H1 (cell line): ENCODE measurements at regions not wholly inside any gene's neighbourhood (a gene's known extent, or its start where the extent isn't known, plus 50 kb on each side); places are given as distances from the start of the nearest gene placed in this dataset.

Experiments used
- CTCF ChIA-PET: fragments of 300-600 bp; sonication (Branson Sonifier 250); formaldehyde crosslinking; loops from one replicate; lab custom pipeline; 2021; ENCODE audit not compliant: partially characterized antibody; lab: Charles Lee
- POLR2A ChIA-PET: fragments of 300-600 bp; sonication (Branson Sonifier 250); formaldehyde crosslinking; loops from one replicate; lab custom pipeline; 2021; ENCODE audit warnings: inconsistent platforms; ENCODE audit not compliant: partially characterized antibody; lab: Charles Lee
- DNase-seq, 2 experiments: peaks; one replicate each; pipeline versions ENCODE4 v3.0.0 to v3.0.0-alpha.2; 2010 to 2022; ENCODE audit warnings: low spot score in 2 of 2, low read depth in 1 of 2, mixed read lengths in 1 of 2
- FAIRE-seq: peaks from 2 replicates; lab custom pipeline; 2011; peaks lifted over from hg19 to GRCh38; lab: Jason Lieb, UNC
- H2AFZ ChIP-seq: 2 replicates; pipeline ENCODE4 v1.8.1; 2012; ENCODE audit warnings: low read length, inconsistent platforms
- H2AK5ac ChIP-seq: 2 replicates; pipeline ENCODE4 v1.6.1; 2013; ENCODE audit warnings: low read depth, low read length
- H2BK120ac ChIP-seq: replicated peaks from 2 replicates; pipeline ENCODE3; 2013; ENCODE audit warnings: low read depth, low read length, inconsistent platforms
- H2BK12ac ChIP-seq: 2 replicates; pipeline ENCODE4 v1.6.1; 2013; ENCODE audit warnings: low read depth, low read length
- H2BK15ac ChIP-seq: 2 replicates; pipeline ENCODE4 v1.6.1; 2013; ENCODE audit warnings: low read length
- H2BK20ac ChIP-seq: 2 replicates; pipeline ENCODE4 v1.6.1; 2013; ENCODE audit warnings: low read length
- H2BK5ac ChIP-seq: 2 replicates; pipeline ENCODE4 v1.6.1; 2013; ENCODE audit warnings: low read depth, low read length
- H3K14ac ChIP-seq: 2 replicates; pipeline ENCODE4 v1.6.1; 2013; ENCODE audit warnings: inconsistent platforms; ENCODE audit not compliant: insufficient read length
- H3K18ac ChIP-seq: 2 replicates; pipeline ENCODE4 v1.6.1; 2013; ENCODE audit warnings: low read length; ENCODE audit errors: extremely low read depth
- H3K23ac ChIP-seq: 2 replicates; pipeline ENCODE4 v1.6.1; 2013; ENCODE audit warnings: inconsistent platforms; ENCODE audit not compliant: insufficient read length
- H3K23me2 ChIP-seq: 2 replicates; pipeline ENCODE4 v1.6.1; 2013; ENCODE audit warnings: low read depth, low read length
- H3K27ac ChIP-seq: 2 replicates; pipeline ENCODE4 v1.6.1; 2011; ENCODE audit warnings: low read depth, low read length, inconsistent platforms
- H3K27me3 ChIP-seq, 4 experiments: replicated peaks in 1 of 4; 1 replicate in 1 of 4; 2 replicates in 3 of 4; pipeline versions ENCODE4 v1.6.1 to v1.8.1; 2011 to 2013; ENCODE audit warnings: low read length in 3 of 4, mild to moderate bottlenecking in 3 of 4, inconsistent platforms in 2 of 4, mixed read lengths in 2 of 4, moderate library complexity in 1 of 4; ENCODE audit not compliant: control insufficient read depth in 3 of 4, insufficient read depth in 3 of 4; ENCODE audit errors: extremely low read depth in 1 of 4
- H3K36me3 ChIP-seq, 4 experiments: 2 replicates each; pipeline versions ENCODE4 v1.6.1 to v1.8.1; 2011 to 2013; ENCODE audit warnings: mild to moderate bottlenecking in 4 of 4, low read length in 3 of 4, moderate library complexity in 2 of 4, control low read depth in 1 of 4, inconsistent platforms in 1 of 4; ENCODE audit not compliant: insufficient read depth in 4 of 4, control insufficient read depth in 2 of 4
- H3K4ac ChIP-seq: replicated peaks from 2 replicates; pipeline ENCODE3; 2013; ENCODE audit warnings: low read length, low read depth, mixed read lengths, inconsistent platforms; ENCODE audit not compliant: insufficient read length
- H3K4me1 ChIP-seq, 4 experiments: replicated peaks in 1 of 4; 1 replicate in 1 of 4; 2 replicates in 3 of 4; pipeline versions ENCODE4 v1.6.1 to v1.8.1; 2011 to 2013; ENCODE audit warnings: low read length in 3 of 4, inconsistent platforms in 2 of 4, mixed read lengths in 1 of 4; ENCODE audit not compliant: insufficient read depth in 4 of 4, control insufficient read depth in 3 of 4
- H3K4me2 ChIP-seq, 2 experiments: 2 replicates each; pipeline versions ENCODE4 v1.6.1 to v1.8.1; 2011 to 2013; ENCODE audit warnings: low read depth in 2 of 2, low read length in 2 of 2, control low read depth in 1 of 2, inconsistent platforms in 1 of 2, mild to moderate bottlenecking in 1 of 2; ENCODE audit not compliant: insufficient read depth in 1 of 2
- H3K4me3 ChIP-seq, 4 experiments: fragments of 200-600, 300-600 bp in 1 of 4; sonication (generic), shearing (Covaris generic), sonication (Bioruptor Twin) in 1 of 4; 2 replicates each; pipeline versions ENCODE4 v1.5.1 to v1.8.1; 2011 to 2016; ENCODE audit warnings: low read length in 4 of 4, low read depth in 3 of 4, control low read depth in 2 of 4, inconsistent platforms in 2 of 4, mild to moderate bottlenecking in 2 of 4, mixed read lengths in 1 of 4, moderate library complexity in 1 of 4; ENCODE audit not compliant: insufficient read depth in 2 of 4; ENCODE audit errors: extremely low read depth in 1 of 4
- H3K56ac ChIP-seq: replicated peaks from 2 replicates; pipeline ENCODE3; 2013; ENCODE audit warnings: low read depth, mild to moderate bottlenecking, mixed read lengths, low read length, inconsistent platforms; ENCODE audit not compliant: insufficient read length
- H3K79me1 ChIP-seq: 2 replicates; pipeline ENCODE4 v1.6.1; 2013; ENCODE audit warnings: low read depth, low read length, control low read depth
- H3K79me2 ChIP-seq, 2 experiments: 2 replicates each; pipeline versions ENCODE4 v1.6.1 to v1.8.1; 2012 to 2013; ENCODE audit warnings: low read length in 2 of 2, mild to moderate bottlenecking in 2 of 2, inconsistent platforms in 1 of 2; ENCODE audit not compliant: insufficient read depth in 2 of 2, control insufficient read depth in 1 of 2
- H3K9ac ChIP-seq, 4 experiments: replicated peaks in 1 of 4; 1 replicate in 1 of 4; 2 replicates in 3 of 4; pipeline versions ENCODE4 v1.6.1 to v1.8.1; 2011 to 2013; ENCODE audit warnings: low read depth in 3 of 4, low read length in 3 of 4, control low read depth in 2 of 4, mild to moderate bottlenecking in 2 of 4, moderate library complexity in 2 of 4, inconsistent platforms in 1 of 4; ENCODE audit errors: extremely low read depth in 1 of 4
- H3K9me3 ChIP-seq, 2 experiments: 2 replicates each; pipeline versions ENCODE4 v1.6.1 to v1.8.1; 2012 to 2013; ENCODE audit warnings: mild to moderate bottlenecking in 2 of 2, moderate library complexity in 2 of 2, control low read depth in 1 of 2, inconsistent platforms in 1 of 2, low read depth in 1 of 2, low read length in 1 of 2, mixed read lengths in 1 of 2; ENCODE audit not compliant: insufficient read depth in 2 of 2
- H4K20me1 ChIP-seq, 2 experiments: replicated peaks in 1 of 2; 2 replicates each; pipeline versions ENCODE3 to v1.8.1; 2011 to 2013; ENCODE audit warnings: inconsistent platforms in 2 of 2, low read length in 2 of 2, mild to moderate bottlenecking in 1 of 2; ENCODE audit not compliant: insufficient read depth in 2 of 2, control insufficient read depth in 1 of 2
- H4K5ac ChIP-seq: 2 replicates; pipeline ENCODE4 v1.6.1; 2013; ENCODE audit warnings: low read length, low read depth, mixed read lengths, inconsistent platforms; ENCODE audit not compliant: insufficient read length
- H4K8ac ChIP-seq: 2 replicates; pipeline ENCODE4 v1.8.0; 2013; ENCODE audit warnings: mild to moderate bottlenecking, moderate library complexity, low read length, inconsistent platforms; ENCODE audit not compliant: insufficient read depth; ENCODE audit errors: extremely low read depth
- H4K91ac ChIP-seq: replicated peaks from 2 replicates; pipeline ENCODE3; 2013; ENCODE audit warnings: low read length, mixed read lengths, inconsistent platforms; ENCODE audit not compliant: insufficient read length
- ASH2L ChIP-seq: fragments of 200-600, 300-600 bp; sonication (generic); IDR thresholded peaks from one replicate; pipeline ENCODE4 v1.7.1; 2017; ENCODE audit warnings: low read length
- CBX8 ChIP-seq: fragments of 300-800, 300-1000 bp; sonication (generic); IDR thresholded peaks from 2 replicates; pipeline ENCODE4 v1.7.1; 2016; ENCODE audit warnings: low read depth, low read length, borderline replicate concordance
- EGR1 ChIP-seq: IDR thresholded peaks from 2 replicates; pipeline ENCODE4 v1.6.1; 2011; ENCODE audit warnings: low read depth, low read length, borderline replicate concordance
- FOSL1 ChIP-seq: IDR thresholded peaks from 2 replicates; pipeline ENCODE4 v1.6.1; 2011; ENCODE audit warnings: mild to moderate bottlenecking, low read depth, low read length, moderate library complexity; ENCODE audit not compliant: insufficient read depth
- GABPA ChIP-seq: IDR thresholded peaks from 2 replicates; pipeline ENCODE4 v1.6.1; 2011; ENCODE audit warnings: mild to moderate bottlenecking, low read length, moderate library complexity, borderline replicate concordance; ENCODE audit not compliant: insufficient read depth
- HDAC2 ChIP-seq, 2 experiments: fragments of 300-600 bp in 1 of 2; sonication (generic) in 1 of 2; IDR thresholded peaks; 2 replicates each; pipeline ENCODE4 v1.6.1; 2011 to 2012; ENCODE audit warnings: low read depth in 2 of 2, low read length in 2 of 2, mild to moderate bottlenecking in 2 of 2, moderate library complexity in 2 of 2, borderline replicate concordance in 1 of 2, inconsistent platforms in 1 of 2
- MAX ChIP-seq: IDR thresholded peaks from 2 replicates; pipeline ENCODE4 v1.6.1; 2012; ENCODE audit warnings: inconsistent platforms
- RNF2 ChIP-seq: fragments of 200-900, 300-1000 bp; sonication (generic); IDR thresholded peaks from 2 replicates; pipeline ENCODE4 v1.7.1; 2016; ENCODE audit warnings: borderline replicate concordance, low read depth, mild to moderate bottlenecking, antibody characterized with exemption, low read length; ENCODE audit not compliant: poor library complexity, severe bottlenecking; ENCODE audit errors: missing control alignments
- SIN3A ChIP-seq, 2 experiments: IDR thresholded peaks in 1 of 2; conservative IDR thresholded peaks in 1 of 2; 2 replicates each; pipeline ENCODE4 v1.6.1; 2011 to 2012; ENCODE audit warnings: low read length in 2 of 2, improper control_type of control experiment in 1 of 2, low read depth in 1 of 2, mild to moderate bottlenecking in 1 of 2
- SIX5 ChIP-seq: IDR thresholded peaks from 2 replicates; pipeline ENCODE4 v1.6.1; 2011; ENCODE audit warnings: mild to moderate bottlenecking, low read depth, low read length
- SP4 ChIP-seq: IDR thresholded peaks from 2 replicates; pipeline ENCODE4 v1.6.1; 2012; ENCODE audit warnings: low read length, inconsistent platforms
- ZNF274 ChIP-seq: IDR thresholded peaks from 2 replicates; pipeline ENCODE4 v1.7.0; 2012; ENCODE audit warnings: low read length, borderline replicate concordance; ENCODE audit errors: extremely low read depth
- WGBS, 2 experiments: shearing (Covaris generic) in 1 of 2; methylation state at CpG; one replicate each; pipeline versions ENCODE4 v1.1.6 to v1.1.7; 2013 to 2015; ENCODE audit warnings: low lambda C conversion rate in 2 of 2, mixed read lengths in 2 of 2, inconsistent platforms in 1 of 2, low coverage in 1 of 2, missing lambda C conversion rate in 1 of 2; ENCODE audit not compliant: insufficient replicate concordance in 2 of 2, insufficient coverage in 1 of 2, insufficient read length in 1 of 2; ENCODE audit errors: extremely low coverage in 1 of 2, missing lambda C conversion rate in 1 of 2; 5-methylcytosine and 5-hydroxymethylcytosine counted together

- H3K4me2 ChIP-seq: no peak overlapping the region
- H3K79me1 ChIP-seq: no peaks in the 10 kb centered on the region
- H2BK5ac ChIP-seq: no peak overlapping the region
- ChIA-PET POLR2A (no interaction called here), CTCF (no interaction called here)
- H2AK5ac ChIP-seq: no peak overlapping the region
- 84% methylated on average over 2 of the region's 2 CpGs; no CpG with 5 or more reads in 1 of the 2 experiments for WGBS, 2 experiments
- no peak overlapping the region for H2BK20ac ChIP-seq
- FAIRE-seq (no peak), DNase-seq (no peak)
- no peak overlapping the region for H3K14ac ChIP-seq
- no peak overlapping the region for H2BK120ac ChIP-seq
- H2BK15ac ChIP-seq: no peak overlapping the region
- H4K8ac ChIP-seq: no peak overlapping the region
- H3K4me3 ChIP-seq: no peak overlapping the region
- H3K27ac ChIP-seq: no peak overlapping the region
- no peak overlapping the region for H3K23ac ChIP-seq
- H3K4me1 ChIP-seq: no peaks in the 10 kb centered on the region
- no peaks in the 10 kb centered on the region for H3K9me3 ChIP-seq
- H3K79me2 ChIP-seq: no peaks in the 10 kb centered on the region
- H3K18ac ChIP-seq: no peak overlapping the region
- no peak overlapping the region for H2BK12ac ChIP-seq
- H3K36me3 ChIP-seq: no peaks in the 10 kb centered on the region
- no peak overlapping the region for H3K56ac ChIP-seq
- H3K9ac ChIP-seq: no peak overlapping the region
- no peak overlapping the region for H4K91ac ChIP-seq
- H4K5ac ChIP-seq: no peak overlapping the region
- H3K27me3 ChIP-seq: no peaks in the 10 kb centered on the region
- H4K20me1 ChIP-seq: no peaks in the 10 kb centered on the region
- no peak overlapping the region for H2AFZ ChIP-seq
- no peak overlapping the region for H3K4ac ChIP-seq
- peaks cover 2% of the 10 kb centered on the region; the same call in 1 of the 2 replicates for H3K23me2 ChIP-seq
- TF ChIP-seq ZNF274 (no peak), CBX8 (no peak), EGR1 (no peak), SIX5 (no peak), FOSL1 (no peak), HDAC2 (IDR thresholded peaks at IDR 0.05; ENCODE audit: borderline replicate concordance in 1 of 2, low read depth in 2 of 2, low read length in 2 of 2) (no peak), GABPA (no peak), RNF2 (no peak), MAX (no peak), SP4 (no peak), ASH2L (no peak), SIN3A (conservative IDR thresholded peaks at IDR 0.05 in 1 of 2, IDR thresholded peaks at IDR 0.05 in 1 of 2; ENCODE audit: low read depth in 1 of 2, low read length in 2 of 2) (no peak)
Measured at GRCh38 chr2:226625946-226626345, 173.7 kb downstream of the IRS1 start.
